PC-9 (cell line): ENCODE measurements at regions not wholly inside any gene's neighbourhood (a gene's known extent, or its start where the extent isn't known, plus 50 kb on each side); places are given as distances from the start of the nearest gene placed in this dataset.

Experiments
- EZH2 ChIP-seq: fragments of 200-600 bp; sonication (generic); IDR thresholded peaks from 2 replicates; pipeline ENCODE4 v1.8.0; 2017; ENCODE audit warnings: antibody characterized with exemption, low read depth
- TF ChIP-seq, protein P1 (sequence below): fragments of 200-600 bp; sonication (generic); conservative IDR thresholded peaks from 2 replicates; pipeline ENCODE4 v1.6.1; 2017; ENCODE audit warnings: mixed run types, antibody characterized with exemption, mild to moderate bottlenecking, moderate library complexity

DNA sequence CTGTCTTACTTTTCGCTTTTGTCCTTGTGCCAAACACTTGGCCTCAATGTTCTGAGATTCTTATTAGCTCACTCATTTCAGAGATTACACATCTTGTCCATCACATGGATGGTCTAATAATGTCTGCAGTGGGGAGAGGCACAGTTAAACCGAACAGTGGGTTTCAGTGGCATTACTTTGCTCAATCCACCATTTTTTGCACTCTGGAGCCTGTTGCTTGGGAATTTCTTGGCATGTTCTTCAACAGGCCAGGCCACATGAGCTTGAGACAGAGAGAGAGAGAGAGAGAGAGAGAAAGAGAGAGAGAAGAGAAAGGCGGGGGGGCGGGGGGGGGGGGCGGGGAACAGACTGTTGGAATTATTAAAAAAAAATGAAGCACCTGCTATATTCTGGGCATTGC lies 1327.8 kb upstream of the WWC1 start:
- TF ChIP-seq, protein P1, sequence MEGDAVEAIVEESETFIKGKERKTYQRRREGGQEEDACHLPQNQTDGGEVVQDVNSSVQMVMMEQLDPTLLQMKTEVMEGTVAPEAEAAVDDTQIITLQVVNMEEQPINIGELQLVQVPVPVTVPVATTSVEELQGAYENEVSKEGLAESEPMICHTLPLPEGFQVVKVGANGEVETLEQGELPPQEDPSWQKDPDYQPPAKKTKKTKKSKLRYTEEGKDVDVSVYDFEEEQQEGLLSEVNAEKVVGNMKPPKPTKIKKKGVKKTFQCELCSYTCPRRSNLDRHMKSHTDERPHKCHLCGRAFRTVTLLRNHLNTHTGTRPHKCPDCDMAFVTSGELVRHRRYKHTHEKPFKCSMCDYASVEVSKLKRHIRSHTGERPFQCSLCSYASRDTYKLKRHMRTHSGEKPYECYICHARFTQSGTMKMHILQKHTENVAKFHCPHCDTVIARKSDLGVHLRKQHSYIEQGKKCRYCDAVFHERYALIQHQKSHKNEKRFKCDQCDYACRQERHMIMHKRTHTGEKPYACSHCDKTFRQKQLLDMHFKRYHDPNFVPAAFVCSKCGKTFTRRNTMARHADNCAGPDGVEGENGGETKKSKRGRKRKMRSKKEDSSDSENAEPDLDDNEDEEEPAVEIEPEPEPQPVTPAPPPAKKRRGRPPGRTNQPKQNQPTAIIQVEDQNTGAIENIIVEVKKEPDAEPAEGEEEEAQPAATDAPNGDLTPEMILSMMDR = no peak
- TF ChIP-seq EZH2 = no peak
